Inflammatory macrophage (primary cell): ENCODE measurements at regions not wholly inside any gene's neighbourhood (a gene's known extent, or its start where the extent isn't known, plus 50 kb on each side); places are given as distances from the start of the nearest gene placed in this dataset.

Experiments used
- DNase-seq, 2 donors: peaks; one replicate each; pipeline ENCODE4 v3.0.0-alpha.2; 2020 to 2022

GRCh38 chr2:66849153-66849755 is 414.3 kb downstream of the MEIS1 start:
- DNase-seq = no peak

GRCh38 chr2:66850376-66850775 is 415.5 kb downstream of the MEIS1 start:
- no peak for DNase-seq

GRCh38 chr2:66851449-66851872 is 416.5 kb downstream of the MEIS1 start:
- no peak for DNase-seq

GRCh38 chr2:66852953-66853352 is 418.0 kb downstream of the MEIS1 start:
- no peak for DNase-seq

- no peak for DNase-seq
These were observed 418.7 kb downstream of the MEIS1 start for GRCh38 chr2:66853585-66853984.

- DNase-seq = no peak
These were observed 419.4 kb downstream of the MEIS1 start for GRCh38 chr2:66854298-66854697.

GRCh38 chr2:66862885-66863650 is 428.1 kb downstream of the MEIS1 start:
- DNase-seq = no peak

GRCh38 chr2:66865161-66865560 is 430.2 kb downstream of the MEIS1 start:
- DNase-seq = no peak

- no peak for DNase-seq
These were observed 431.6 kb downstream of the MEIS1 start for GRCh38 chr2:66866331-66867062.

- no peak for DNase-seq
These were observed 432.1 kb downstream of the MEIS1 start for GRCh38 chr2:66867063-66867441.

GRCh38 chr2:66869076-66869475 is 434.2 kb downstream of the MEIS1 start:
- no peak for DNase-seq

GRCh38 chr2:66872081-66872985 is 437.4 kb downstream of the MEIS1 start:
- no peak for DNase-seq

- no peak for DNase-seq
These were observed 438.2 kb downstream of the MEIS1 start for GRCh38 chr2:66872986-66873754.

- DNase-seq = no peak
These were observed 439.5 kb downstream of the MEIS1 start for GRCh38 chr2:66874411-66874810.

- DNase-seq = no peak
These were observed 441.1 kb downstream of the MEIS1 start for GRCh38 chr2:66875941-66876462.

- no peak for DNase-seq
These were observed 451.0 kb downstream of the MEIS1 start for GRCh38 chr2:66885775-66886383.

- DNase-seq = no peak
These were observed 453.3 kb downstream of the MEIS1 start for GRCh38 chr2:66888246-66888645.

- DNase-seq = no peak
These were observed 454.1 kb downstream of the MEIS1 start for GRCh38 chr2:66888791-66889631.

- DNase-seq = no peak
These were observed 454.6 kb downstream of the MEIS1 start for GRCh38 chr2:66889632-66889882.

- no peak for DNase-seq
These were observed 455.3 kb downstream of the MEIS1 start for GRCh38 chr2:66890166-66890742.
